GM10266 (cell line): ENCODE measurements at regions not wholly inside any gene's neighbourhood (a gene's known extent, or its start where the extent isn't known, plus 50 kb on each side); places are given as distances from the start of the nearest gene placed in this dataset.

Source experiments
- DNase-seq: peaks from one replicate; pipeline ENCODE4 v3.0.0; 2012; ENCODE audit errors: extremely low spot score
- TF ChIP-seq, protein P1 (sequence below): IDR thresholded peaks from 2 replicates; pipeline ENCODE4 v1.5.1; 2012; ENCODE audit warnings: mild to moderate bottlenecking, low read depth; ENCODE audit not compliant: control insufficient read depth, insufficient read depth; ENCODE audit errors: missing control alignments

GRCh38 chr1:57989877-57990276 is 556.6 kb downstream of the OMA1 start:
- no peak for DNase-seq
- TF ChIP-seq, protein P1, sequence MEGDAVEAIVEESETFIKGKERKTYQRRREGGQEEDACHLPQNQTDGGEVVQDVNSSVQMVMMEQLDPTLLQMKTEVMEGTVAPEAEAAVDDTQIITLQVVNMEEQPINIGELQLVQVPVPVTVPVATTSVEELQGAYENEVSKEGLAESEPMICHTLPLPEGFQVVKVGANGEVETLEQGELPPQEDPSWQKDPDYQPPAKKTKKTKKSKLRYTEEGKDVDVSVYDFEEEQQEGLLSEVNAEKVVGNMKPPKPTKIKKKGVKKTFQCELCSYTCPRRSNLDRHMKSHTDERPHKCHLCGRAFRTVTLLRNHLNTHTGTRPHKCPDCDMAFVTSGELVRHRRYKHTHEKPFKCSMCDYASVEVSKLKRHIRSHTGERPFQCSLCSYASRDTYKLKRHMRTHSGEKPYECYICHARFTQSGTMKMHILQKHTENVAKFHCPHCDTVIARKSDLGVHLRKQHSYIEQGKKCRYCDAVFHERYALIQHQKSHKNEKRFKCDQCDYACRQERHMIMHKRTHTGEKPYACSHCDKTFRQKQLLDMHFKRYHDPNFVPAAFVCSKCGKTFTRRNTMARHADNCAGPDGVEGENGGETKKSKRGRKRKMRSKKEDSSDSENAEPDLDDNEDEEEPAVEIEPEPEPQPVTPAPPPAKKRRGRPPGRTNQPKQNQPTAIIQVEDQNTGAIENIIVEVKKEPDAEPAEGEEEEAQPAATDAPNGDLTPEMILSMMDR: no peak

DNA sequence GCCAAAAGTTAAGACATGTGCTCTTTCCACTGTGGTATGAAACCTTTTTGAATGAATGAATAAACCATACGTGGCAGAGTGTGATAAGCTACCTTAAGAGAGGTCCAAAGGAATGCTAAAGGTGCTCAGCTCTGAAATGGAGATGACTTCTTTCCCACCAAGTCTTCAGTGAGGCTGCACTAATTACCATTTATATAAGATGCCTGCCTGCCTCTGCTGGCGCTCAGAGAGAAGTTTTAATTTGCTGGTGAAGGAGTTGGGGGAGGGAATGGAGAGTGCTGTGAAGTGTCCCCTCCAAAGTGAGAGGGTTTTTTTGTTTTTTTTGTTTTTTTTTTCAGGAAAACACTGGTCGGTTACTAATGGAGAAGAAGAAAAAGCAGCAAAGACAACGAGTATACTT is 559.0 kb downstream of the OMA1 start:
- TF ChIP-seq, protein P1: no peak
- DNase-seq: no peak

GRCh38 chr1:57986432-57986831 is 560.1 kb downstream of the OMA1 start:
- no peak for DNase-seq
- TF ChIP-seq, protein P1: no peak

DNA sequence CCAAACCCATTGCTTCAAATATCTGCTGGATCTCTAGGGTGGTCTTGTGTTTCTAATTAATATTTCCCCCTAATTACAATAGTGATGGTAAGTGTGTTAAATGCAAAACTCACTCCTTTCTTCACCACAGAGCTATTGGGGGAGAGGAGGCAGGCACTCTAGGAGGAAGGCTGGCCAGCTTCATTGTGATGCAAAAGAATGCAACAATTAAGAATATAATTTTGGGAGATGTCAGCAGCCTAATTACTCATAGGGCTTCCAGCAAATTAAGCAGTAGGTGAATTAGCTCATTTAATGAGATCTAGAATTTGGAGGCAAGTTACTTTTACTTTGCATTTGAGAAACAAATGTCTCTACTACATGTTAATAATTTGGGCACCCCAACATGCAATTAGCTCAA is 560.4 kb upstream of the DAB1 start:
- TF ChIP-seq, protein P1: no peak
- DNase-seq: no peak

DNA sequence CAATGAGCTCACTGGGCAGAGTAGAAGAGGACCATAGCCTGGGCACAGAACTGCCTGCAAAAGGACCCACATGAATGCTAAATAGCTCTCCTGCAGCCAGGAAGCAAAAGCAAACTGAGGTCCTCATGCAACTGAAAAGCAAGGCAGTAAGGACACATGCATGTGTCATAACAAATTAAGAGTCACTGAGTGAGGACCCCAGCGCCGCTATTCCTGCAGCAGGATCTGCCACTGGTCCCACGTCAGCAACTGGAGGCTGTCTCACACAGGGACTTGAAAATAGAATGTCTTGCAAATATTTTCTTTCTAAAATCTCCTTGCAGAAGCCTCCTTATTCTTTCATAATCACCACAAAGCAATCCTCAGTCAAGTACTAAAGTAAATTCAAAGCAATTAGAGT is 559.6 kb upstream of the DAB1 start:
- TF ChIP-seq, protein P1: no peak
- DNase-seq: no peak

- DNase-seq: no peak
- TF ChIP-seq, protein P1: no peak
Observed at GRCh38 chr1:57982852-57983251, 559.0 kb upstream of the DAB1 start.

DNA sequence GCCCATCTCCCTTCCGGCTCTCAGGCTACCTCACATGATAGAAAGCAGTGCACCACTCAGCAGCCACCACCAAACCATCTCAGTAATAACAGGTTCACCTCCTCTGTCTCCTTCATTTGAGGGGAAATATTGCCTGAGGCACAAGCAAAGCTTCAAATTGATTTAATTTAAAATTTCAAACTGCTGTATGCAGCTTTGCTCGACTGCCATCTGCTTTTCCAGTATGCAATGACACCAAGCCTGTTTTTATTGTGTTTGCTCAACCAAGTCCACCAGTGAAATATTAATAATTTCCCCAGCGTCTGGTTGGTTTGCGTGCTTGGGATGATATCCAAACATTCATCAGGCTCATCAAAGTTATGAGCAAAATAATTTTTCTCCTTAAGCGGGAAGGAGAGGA is 552.4 kb upstream of the DAB1 start:
- DNase-seq: no peak
- TF ChIP-seq, protein P1: no peak

- no peak for DNase-seq
- TF ChIP-seq, protein P1: no peak
Observed at GRCh38 chr1:57968321-57968720, 544.5 kb upstream of the DAB1 start.
